HepG2 (cell line): ENCODE measurements at regions not wholly inside any gene's neighbourhood (a gene's known extent, or its start where the extent isn't known, plus 50 kb on each side); places are given as distances from the start of the nearest gene placed in this dataset.
A peak's percentile ranks its signal among the peaks of the same experiment; 100 is the strongest.

Source experiments
- ATAC-seq: fragments of 200-7000 bp; cut with Tn5 transposase; 3 replicates; pipeline ENCODE4 v1.9.1; 2020; ENCODE audit warnings: mild to moderate bottlenecking, moderate library complexity
- BruUV-seq: library from RNA; stranded (reverse); fragments of 400-500 nt; replicated peaks from 2 replicates; lab custom pipeline; 2021; lab: Mats Ljungman, UMichigan
- CTCF ChIA-PET: fragments of 300-600 bp; formaldehyde crosslinking; extraction: SDS; loops from one replicate; lab custom pipeline; 2021; ENCODE audit warnings: low total read pairs, inconsistent platforms, low intra/inter-chr PET ratio; lab: Yijun Ruan, JAX
- POLR2A ChIA-PET: fragments of 350-600 bp; sonication (Branson Sonifier 250); formaldehyde crosslinking; loops from one replicate; lab custom pipeline; 2020; ENCODE audit warnings: antibody characterized with exemption, inconsistent platforms; lab: Yijun Ruan, JAX
- DNase-seq: peaks from one replicate; pipeline ENCODE4 v3.0.0-alpha.2; 2015; ENCODE audit warnings: low spot score
- FAIRE-seq: peaks from 3 replicates; lab custom pipeline; 2011; peaks lifted over from hg19 to GRCh38; lab: Jason Lieb, UNC
- H2AFZ ChIP-seq: one replicate; pipeline ENCODE4 v1.6.1; 2011; ENCODE audit warnings: low read length, inconsistent platforms
- H3K27ac ChIP-seq: fragments of 300-600 bp; 3 replicates; pipeline ENCODE4 v1.8.0; 2011; ENCODE audit warnings: mixed run types, mild to moderate bottlenecking, mixed read lengths, low read length, inconsistent platforms; ENCODE audit not compliant: insufficient read depth; ENCODE audit errors: extremely low read length
- H3K27me3 ChIP-seq, 2 experiments: fragments of 200-600 bp in 1 of 2; 2 replicates in 1 of 2; 3 replicates in 1 of 2; pipeline versions ENCODE4 v1.6.0 to v1.8.0; 2011; ENCODE audit warnings: low read length in 2 of 2, mild to moderate bottlenecking in 2 of 2, moderate library complexity in 2 of 2, inconsistent platforms in 1 of 2; ENCODE audit not compliant: insufficient read depth in 2 of 2, control insufficient read depth in 1 of 2
- H3K36me3 ChIP-seq, 2 experiments: fragments of 200-600 bp in 1 of 2; replicated peaks in 1 of 2; 2 replicates in 1 of 2; 3 replicates in 1 of 2; pipeline versions ENCODE4 v1.5.1 to v1.8.0; 2011; ENCODE audit warnings: low read length in 2 of 2, inconsistent platforms in 1 of 2; ENCODE audit not compliant: insufficient read depth in 2 of 2, control insufficient read depth in 1 of 2
- H3K4me1 ChIP-seq: 2 replicates; pipeline ENCODE4 v1.5.1; 2012; ENCODE audit warnings: low read length, inconsistent platforms; ENCODE audit not compliant: insufficient read depth
- H3K4me2 ChIP-seq: 2 replicates; pipeline ENCODE4 v1.6.0; 2011; ENCODE audit warnings: low read depth, low read length, inconsistent platforms
- H3K4me3 ChIP-seq, 3 experiments: fragments of 200-600 bp in 1 of 3; sonication (generic), shearing (Covaris generic) in 1 of 3; replicated peaks in 1 of 3; 2 replicates each; pipeline ENCODE4 v1.5.1; 2011 to 2016; ENCODE audit warnings: low read length in 3 of 3, inconsistent platforms in 2 of 3, low read depth in 2 of 3, mild to moderate bottlenecking in 2 of 3, control low read depth in 1 of 3, mixed read lengths in 1 of 3; ENCODE audit not compliant: insufficient read depth in 1 of 3
- H3K79me2 ChIP-seq: one replicate; pipeline ENCODE4 v1.6.1; 2011; ENCODE audit warnings: low read length, inconsistent platforms; ENCODE audit not compliant: insufficient read depth
- H3K9ac ChIP-seq: 2 replicates; pipeline ENCODE4 v1.6.0; 2011; ENCODE audit warnings: mild to moderate bottlenecking, low read depth, low read length, inconsistent platforms; ENCODE audit not compliant: insufficient read depth
- H3K9me3 ChIP-seq: 2 replicates; pipeline ENCODE4 v1.5.1; 2012; ENCODE audit warnings: mild to moderate bottlenecking, low read length
- H4K20me1 ChIP-seq: 2 replicates; pipeline ENCODE4 v1.6.0; 2011; ENCODE audit warnings: inconsistent platforms, mild to moderate bottlenecking, low read length, moderate library complexity; ENCODE audit not compliant: insufficient read depth
- ADNP ChIP-seq: sonication (generic); formaldehyde crosslinking; IDR thresholded peaks from 2 replicates; pipeline ENCODE4 v1.4.0; 2020; ENCODE audit warnings: missing genetic modification reagents
- BHLHE40 ChIP-seq: IDR thresholded peaks from 2 replicates; pipeline ENCODE4 v1.6.1; 2011; ENCODE audit warnings: low read length, improper control_type of control experiment
- EHMT2 ChIP-seq: fragments of 200-600 bp; sonication (generic); IDR thresholded peaks from 2 replicates; pipeline ENCODE4 v1.7.0; 2017; ENCODE audit warnings: antibody characterized with exemption, low read depth, low read length, borderline replicate concordance
- ELF4 ChIP-seq: sonication (generic); formaldehyde crosslinking; IDR thresholded peaks from 2 replicates; pipeline ENCODE4 v1.5.0; 2020; ENCODE audit warnings: missing genetic modification reagents, mild to moderate bottlenecking, moderate library complexity, borderline replicate concordance
- FOXC1 ChIP-seq: sonication (generic); formaldehyde crosslinking; IDR thresholded peaks from 2 replicates; pipeline ENCODE4 v1.8.0; 2022; ENCODE audit warnings: mild to moderate bottlenecking, missing genetic modification reagents, borderline replicate concordance
- GATA4 ChIP-seq: sonication (generic); IDR thresholded peaks from 2 replicates; pipeline ENCODE4 v1.6.1; 2016; ENCODE audit warnings: antibody characterized with exemption, low read depth, borderline replicate concordance
- HIVEP1 ChIP-seq: sonication (generic); formaldehyde crosslinking; IDR thresholded peaks from 2 replicates; pipeline ENCODE4 v1.4.0; 2020; ENCODE audit warnings: mild to moderate bottlenecking, missing genetic modification reagents
- HNF4A ChIP-seq: sonication (generic); formaldehyde crosslinking; IDR thresholded peaks from 2 replicates; pipeline ENCODE4 v1.4.0; 2020; ENCODE audit warnings: missing genetic modification reagents
- NFE2 ChIP-seq: sonication (generic); formaldehyde crosslinking; IDR thresholded peaks from 2 replicates; pipeline ENCODE4 v1.4.0; 2020; ENCODE audit warnings: missing genetic modification reagents
- PATZ1 ChIP-seq: sonication (generic); formaldehyde crosslinking; IDR thresholded peaks from 2 replicates; pipeline ENCODE4 v1.4.0; 2020; ENCODE audit warnings: missing genetic modification reagents
- POLR2A ChIP-seq, 2 experiments: IDR thresholded peaks; 2 replicates each; pipeline ENCODE4 v1.6.1; 2011; ENCODE audit warnings: low read depth in 2 of 2, low read length in 2 of 2, mild to moderate bottlenecking in 1 of 2, moderate library complexity in 1 of 2; ENCODE audit not compliant: insufficient read depth in 1 of 2
- PRDM10 ChIP-seq: sonication (generic); formaldehyde crosslinking; IDR thresholded peaks from 2 replicates; pipeline ENCODE4 v1.4.0; 2020; ENCODE audit warnings: low read depth, missing genetic modification reagents
- SMC3 ChIP-seq: IDR thresholded peaks from 2 replicates; pipeline ENCODE4 v1.6.1; 2011; ENCODE audit warnings: low read length, improper control_type of control experiment
- ZNF644 ChIP-seq: IDR thresholded peaks from 2 replicates; pipeline ENCODE4 v1.6.1; 2016; ENCODE audit warnings: low read depth
- WGBS: methylation state at CpG from one replicate; pipeline ENCODE4 v1.1.6; 2017; ENCODE audit warnings: low lambda C conversion rate; 5-methylcytosine and 5-hydroxymethylcytosine counted together
- in situ Hi-C: cut with HindIII; loops from 2 replicates; pipeline ENCODE4 v1.10.0; 2017; ENCODE audit warnings: low pct_unique_long_range_greater_than_20kb; ENCODE audit not compliant: extremely low pct_ligation_motif_present
- intact Hi-C: fragments of 100-400 bp; cut with micrococcal nuclease; formaldehyde crosslinking; loops from one replicate; pipeline ENCODE4 v1.10.0; 2022; ENCODE audit not compliant: unreplicated experiment
- TF ChIP-seq, protein P1 (sequence below): sonication (generic); formaldehyde crosslinking; conservative IDR thresholded peaks from 2 replicates; pipeline ENCODE4 v1.4.0; 2020; ENCODE audit warnings: missing genetic modification reagents
- TF ChIP-seq, protein P2 (sequence below): IDR thresholded peaks from 2 replicates; pipeline ENCODE4 v1.6.1; 2016; ENCODE audit warnings: low read depth, control low read depth

DNA sequence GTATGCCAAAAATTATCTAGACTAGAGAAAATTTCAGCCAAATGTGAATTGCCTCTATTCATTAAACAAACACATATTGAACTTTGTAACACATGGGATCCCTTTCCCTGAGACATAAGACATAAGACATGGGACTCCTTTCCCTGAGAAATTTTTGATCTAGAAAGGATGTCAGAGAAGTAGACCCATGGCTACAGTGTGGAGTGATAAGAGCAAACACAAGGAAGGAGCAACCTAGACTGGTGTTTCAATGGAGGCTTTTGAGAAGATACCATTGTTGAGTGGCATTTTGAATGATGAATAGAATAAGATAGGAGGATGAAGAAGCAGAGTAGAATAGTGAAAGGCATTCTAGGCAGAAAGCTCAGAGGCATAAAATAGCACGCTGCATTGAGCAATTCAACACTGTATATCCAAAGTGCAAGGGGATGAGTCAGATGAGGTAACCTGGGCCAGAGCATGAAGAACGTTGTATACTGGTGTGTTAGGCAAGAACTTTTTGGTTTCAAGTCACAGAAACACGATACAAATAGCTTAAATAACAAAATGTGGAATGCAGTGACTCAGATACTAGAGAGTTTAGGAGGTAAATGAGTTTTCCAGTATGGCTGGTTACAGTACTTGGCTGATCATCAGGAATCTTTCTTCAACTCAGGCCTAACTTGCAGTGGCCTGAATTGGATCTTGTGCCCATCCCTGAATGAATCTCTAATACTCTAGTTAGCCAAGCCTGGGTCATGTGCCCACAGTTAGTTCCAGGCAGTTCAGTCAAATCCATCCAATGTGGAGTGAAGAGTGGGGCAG, 129.8 kb upstream of the TANK start (continued):
- TF ChIP-seq, protein P1, sequence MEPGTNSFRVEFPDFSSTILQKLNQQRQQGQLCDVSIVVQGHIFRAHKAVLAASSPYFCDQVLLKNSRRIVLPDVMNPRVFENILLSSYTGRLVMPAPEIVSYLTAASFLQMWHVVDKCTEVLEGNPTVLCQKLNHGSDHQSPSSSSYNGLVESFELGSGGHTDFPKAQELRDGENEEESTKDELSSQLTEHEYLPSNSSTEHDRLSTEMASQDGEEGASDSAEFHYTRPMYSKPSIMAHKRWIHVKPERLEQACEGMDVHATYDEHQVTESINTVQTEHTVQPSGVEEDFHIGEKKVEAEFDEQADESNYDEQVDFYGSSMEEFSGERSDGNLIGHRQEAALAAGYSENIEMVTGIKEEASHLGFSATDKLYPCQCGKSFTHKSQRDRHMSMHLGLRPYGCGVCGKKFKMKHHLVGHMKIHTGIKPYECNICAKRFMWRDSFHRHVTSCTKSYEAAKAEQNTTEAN (CRISPR knock-in tag) = no peak
- TF ChIP-seq ZNF644 (CRISPR knock-in tag) (0 out of 2 replicates have a peak, but pooled peaks have one; percentile 15), BHLHE40 (0 out of 2 replicates have a peak, but pooled peaks have one; percentile 35), POLR2A (IDR thresholded peaks at IDR 0.05; ENCODE audit: insufficient read depth in 1 of 2, low read depth in 2 of 2, low read length in 2 of 2) (no peak), NFE2 (CRISPR knock-in tag) (no peak)

DNA sequence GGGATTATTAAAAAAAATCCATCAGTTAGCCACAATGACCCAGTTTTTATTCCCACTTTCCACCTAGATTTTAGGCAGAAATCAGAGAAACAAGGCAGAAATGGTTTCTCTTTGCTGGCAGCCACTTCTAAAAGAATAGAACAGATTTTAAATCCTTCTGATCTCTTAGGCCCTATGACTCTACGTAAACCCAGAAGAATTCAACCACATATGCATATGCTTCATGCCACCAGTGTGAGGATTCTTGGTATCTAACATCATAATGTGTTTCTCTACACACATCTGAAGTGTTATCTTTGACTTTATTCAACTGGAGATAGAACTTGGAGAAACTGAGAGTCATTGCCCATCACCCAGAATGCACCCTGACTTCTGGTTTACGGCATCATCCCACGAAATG, 128.7 kb upstream of the TANK start:
- Histone ChIP-seq H3K4me1 (no peaks in the 10 kb centered on the region), H3K27ac (no peak overlapping the region), H3K9ac (no peak overlapping the region), H3K79me2 (no peaks in the 10 kb centered on the region), H3K27me3 (no peaks in the 10 kb centered on the region), H4K20me1 (no peaks in the 10 kb centered on the region), H3K4me2 (no peak overlapping the region), H3K9me3 (no peaks in the 10 kb centered on the region), H3K36me3 (no peaks in the 10 kb centered on the region), H3K4me3 (no peak overlapping the region), H2AFZ (no peak overlapping the region)
- DNase-seq (no peak), FAIRE-seq (no peak), ATAC-seq (no peak)
- no TSS peak for BruUV-seq
- POLR2A ChIA-PET = no interaction called here
- WGBS = 83% methylated on average over 3 of the region's 3 CpGs
- in situ Hi-C loops = no loop called here
- intact Hi-C loops = no loop called here
- CTCF ChIA-PET = no interaction called here
- TF ChIP-seq PRDM10 (no peak), ADNP (no peak), PATZ1 (CRISPR knock-in tag) (no peak), EHMT2 (no peak), HNF4A (no peak), GATA4 (no peak), ELF4 (CRISPR knock-in tag) (no peak), SMC3 (no peak), FOXC1 (CRISPR knock-in tag) (no peak), HIVEP1 (CRISPR knock-in tag) (no peak)
- TF ChIP-seq, protein P2, sequence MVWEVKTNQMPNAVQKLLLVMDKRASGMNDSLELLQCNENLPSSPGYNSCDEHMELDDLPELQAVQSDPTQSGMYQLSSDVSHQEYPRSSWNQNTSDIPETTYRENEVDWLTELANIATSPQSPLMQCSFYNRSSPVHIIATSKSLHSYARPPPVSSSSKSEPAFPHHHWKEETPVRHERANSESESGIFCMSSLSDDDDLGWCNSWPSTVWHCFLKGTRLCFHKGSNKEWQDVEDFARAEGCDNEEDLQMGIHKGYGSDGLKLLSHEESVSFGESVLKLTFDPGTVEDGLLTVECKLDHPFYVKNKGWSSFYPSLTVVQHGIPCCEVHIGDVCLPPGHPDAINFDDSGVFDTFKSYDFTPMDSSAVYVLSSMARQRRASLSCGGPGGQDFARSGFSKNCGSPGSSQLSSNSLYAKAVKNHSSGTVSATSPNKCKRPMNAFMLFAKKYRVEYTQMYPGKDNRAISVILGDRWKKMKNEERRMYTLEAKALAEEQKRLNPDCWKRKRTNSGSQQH (CRISPR knock-in tag) = no peak
